ENCODE measurements at regions not wholly inside any gene's neighbourhood (a gene's known extent, or its start where the extent isn't known, plus 50 kb on each side); places are given as distances from the start of the nearest gene placed in this dataset.

DNA sequence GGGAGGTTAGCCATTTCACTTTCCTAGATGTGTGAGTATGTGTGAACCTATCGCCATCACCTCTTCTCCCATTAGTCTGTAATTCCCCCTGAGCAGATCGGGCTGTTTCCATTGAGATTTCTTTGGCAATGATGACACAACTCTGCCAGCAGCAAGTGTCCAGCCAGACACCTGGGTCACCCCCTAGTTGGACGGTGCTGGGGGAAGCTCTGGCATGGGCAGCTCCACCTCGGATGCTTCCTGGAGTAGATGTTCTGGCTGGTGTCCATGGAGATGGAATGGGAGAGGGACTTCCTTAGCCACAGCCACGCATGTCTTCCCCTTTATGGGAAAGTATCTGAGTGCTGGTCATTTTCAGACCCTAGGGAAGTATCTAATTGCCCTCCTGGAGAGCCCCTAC is 247.9 kb upstream of the RPL38 start:
- DNase-seq (ENCODE audit: low read depth), result no peak

DNA sequence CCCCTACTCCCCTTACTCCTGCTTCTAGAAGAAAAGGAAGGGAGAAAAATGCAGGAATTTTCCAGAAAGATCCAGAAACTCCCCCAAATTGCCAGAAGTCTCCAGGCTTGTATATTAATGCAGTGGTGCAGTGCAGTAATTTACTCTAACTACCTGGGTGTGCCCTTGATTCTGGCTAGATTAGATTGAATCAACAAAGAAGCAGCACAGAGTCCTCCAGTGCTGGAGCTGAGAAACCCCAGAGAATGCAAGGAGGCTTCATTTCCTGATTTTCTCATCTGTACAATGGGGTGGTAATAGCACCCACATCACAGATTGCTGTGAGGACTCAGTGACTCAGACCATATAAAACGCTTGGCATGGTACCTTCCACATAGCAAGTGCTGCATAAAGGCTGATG is 247.3 kb upstream of the RPL38 start:
- DNase-seq (ENCODE audit: low read depth), result no peak

DNA sequence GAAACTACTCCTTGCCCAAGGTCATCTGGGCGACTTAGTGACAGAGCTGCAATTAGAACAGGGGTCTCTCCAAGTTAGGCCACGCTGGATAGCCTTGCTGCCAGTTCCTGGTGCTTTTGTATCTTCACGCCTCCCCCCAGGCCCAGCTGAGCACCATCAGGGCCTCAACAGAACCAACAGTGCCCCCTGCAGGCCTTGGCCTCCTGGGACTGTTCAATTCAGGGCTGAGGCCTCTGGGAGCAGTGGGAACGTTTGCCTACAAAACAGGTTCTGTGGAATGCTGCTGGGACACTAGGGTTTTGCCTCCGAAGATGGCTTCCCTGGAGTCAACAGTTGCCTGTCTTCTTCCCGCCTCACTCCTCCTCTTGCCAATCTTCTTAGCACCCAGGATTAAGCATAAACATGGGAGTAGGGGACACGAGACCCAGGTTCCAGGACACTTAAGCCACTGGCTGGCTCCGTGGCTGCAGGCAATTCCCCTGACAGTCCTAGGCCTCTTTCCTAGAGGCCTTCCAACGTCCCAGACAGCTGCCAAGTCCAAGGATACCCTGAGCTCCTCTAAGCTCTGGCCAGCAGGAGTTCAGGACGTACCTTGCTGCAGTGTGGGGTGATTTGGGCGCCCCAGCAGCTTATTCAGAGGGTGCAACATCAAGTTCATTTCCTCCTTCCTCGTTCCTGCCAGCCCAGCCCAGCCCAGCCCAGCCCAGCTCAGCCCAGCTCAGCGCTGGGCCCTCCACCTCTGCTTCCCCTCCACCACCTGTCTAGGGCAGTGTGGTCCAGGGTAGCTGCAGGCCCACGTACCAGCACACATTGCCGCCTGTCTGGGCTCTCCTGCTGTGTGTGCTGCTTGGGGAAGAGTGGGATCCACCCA is 246.6 kb upstream of the RPL38 start:
- DNase-seq (ENCODE audit: low read depth), result peak; percentile 9

DNA sequence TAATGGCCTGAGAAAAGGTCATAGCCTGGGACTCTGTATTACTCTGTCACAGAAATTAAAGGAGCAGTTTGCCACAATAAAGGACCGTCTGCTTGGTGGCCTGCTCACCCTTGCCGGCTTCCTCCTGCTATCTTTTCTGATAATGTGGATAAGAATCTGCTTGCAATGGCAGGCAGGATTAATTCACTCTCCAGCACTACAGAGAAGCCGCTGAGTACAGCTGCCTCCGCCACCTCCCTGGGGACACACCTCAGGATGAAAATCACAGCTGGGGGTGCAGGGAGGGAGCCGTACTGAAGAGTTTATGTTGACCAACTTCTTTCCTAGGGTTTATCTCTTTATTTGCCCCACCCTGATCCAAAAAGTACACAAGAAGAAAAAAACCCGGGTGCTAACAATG is 245.9 kb upstream of the RPL38 start:
- no peak for DNase-seq (ENCODE audit: low read depth)

DNA sequence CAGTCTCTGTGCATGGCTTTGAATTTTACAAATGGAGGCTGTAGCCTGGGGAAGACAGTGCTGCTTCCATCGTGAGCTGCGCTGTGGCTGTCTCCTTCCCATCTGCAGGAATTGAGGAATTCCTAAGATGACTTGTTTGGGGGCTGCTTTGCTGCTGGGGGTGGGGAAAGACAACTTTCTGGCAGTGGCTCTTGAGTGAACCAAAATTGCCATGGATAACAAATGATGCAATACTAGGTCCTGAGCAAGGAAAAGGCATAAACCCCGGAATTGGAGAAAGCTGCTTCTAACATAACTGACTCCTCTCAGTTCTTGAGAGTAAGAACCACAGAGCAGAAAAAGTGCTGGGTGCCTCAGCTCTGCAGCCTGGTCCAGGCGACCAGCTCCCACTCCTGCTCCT is 245.0 kb upstream of the RPL38 start:
- no peak for DNase-seq (ENCODE audit: low read depth)

DNA sequence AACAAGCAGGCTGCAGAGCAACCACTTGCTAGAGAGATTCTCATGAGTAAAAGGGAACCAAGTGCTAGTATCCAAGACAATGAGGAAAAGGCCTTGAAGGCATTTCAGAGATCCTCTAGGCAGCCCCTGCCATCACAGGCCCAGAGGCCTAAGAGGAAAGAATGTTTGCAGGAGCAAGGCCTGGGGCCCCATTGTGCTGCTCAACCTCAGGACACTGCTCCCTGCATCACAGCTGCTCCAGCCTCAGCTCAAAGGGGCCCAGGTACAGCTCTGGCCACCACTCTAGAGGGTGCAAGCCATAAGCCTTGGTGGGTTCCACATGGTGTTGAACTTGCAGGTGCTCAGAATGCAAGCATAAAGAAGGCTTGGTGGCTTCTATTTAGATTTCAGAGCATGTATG is 243.0 kb upstream of the RPL38 start:
- DNase-seq (ENCODE audit: low read depth), result no peak

DNA sequence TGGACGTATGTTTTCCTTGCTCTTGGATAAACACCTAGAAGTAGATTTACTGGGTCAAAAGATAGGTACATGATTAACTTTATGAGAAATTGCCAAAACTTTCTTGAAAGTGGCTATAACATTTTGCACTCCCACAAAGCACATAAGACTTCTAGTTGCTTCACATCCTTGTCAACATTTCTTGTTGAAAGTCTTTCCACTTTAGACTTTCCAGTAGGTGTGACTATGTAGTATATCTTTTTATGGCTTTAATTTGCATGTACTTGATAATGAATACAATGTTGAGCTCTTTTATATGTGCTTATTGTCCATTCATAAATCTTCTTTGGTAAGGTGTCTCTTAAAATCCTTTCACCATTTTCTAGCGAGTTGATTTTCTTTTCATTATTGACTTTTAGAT is 241.2 kb upstream of the RPL38 start:
- DNase-seq (ENCODE audit: low read depth), result no peak

DNA sequence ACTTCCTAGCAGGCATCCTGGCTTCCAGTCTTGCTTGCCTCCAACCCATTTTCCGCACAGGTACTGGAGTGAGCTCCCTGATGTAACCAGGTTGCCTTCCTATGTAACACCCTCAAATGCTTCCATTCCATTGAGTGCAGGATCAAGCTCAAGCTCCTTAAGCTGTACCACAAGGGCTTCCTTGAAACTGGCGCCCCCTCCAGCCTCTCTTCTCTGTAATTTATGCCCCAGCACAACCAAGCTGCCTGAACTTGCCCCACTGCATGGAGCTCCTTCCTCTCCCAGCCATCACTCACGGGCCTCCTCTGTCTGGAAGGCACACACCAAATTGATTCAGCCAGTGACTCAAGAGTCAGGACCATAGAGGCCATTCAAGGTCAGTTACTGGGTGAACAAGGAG is 234.8 kb upstream of the RPL38 start:
- DNase-seq (ENCODE audit: low read depth), result no peak

DNA sequence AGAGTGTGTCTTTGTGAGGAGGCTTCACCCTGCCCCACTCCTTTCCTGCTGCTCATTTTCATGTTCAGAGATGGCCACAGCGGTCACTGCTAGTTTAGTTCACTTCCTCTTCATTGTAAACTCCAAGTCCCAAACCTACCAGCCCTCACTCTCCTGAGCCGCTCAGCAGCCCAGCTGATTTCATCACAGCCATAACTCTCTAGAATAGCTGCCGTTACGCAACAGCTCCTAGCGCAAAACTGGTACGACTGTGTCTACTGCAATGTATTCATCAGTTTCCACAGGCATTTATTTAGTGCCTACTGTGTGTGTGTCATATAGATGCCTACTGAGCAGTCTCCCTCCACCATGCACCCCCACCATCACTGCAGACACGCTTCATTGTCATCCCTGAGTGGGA is 233.5 kb upstream of the RPL38 start:
- DNase-seq (ENCODE audit: low read depth), result no peak

DNA sequence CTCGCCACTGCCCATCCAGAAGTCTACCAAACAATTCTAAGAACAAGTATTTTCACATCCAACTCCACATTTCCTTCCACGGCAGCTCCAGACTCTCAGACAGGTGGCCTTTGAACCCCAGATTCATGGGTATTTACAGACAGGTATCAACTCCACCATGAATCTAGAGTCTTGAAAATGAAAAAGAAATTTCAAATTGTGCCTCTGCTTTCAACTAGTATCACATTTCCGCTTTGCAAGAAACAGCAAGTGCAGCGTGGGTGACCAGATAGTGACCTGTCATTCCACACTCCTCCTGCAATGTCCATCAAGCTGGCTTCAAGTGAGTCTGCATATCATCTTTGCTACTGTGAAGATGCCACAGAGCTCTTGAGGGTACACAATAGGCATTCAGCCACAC is 232.4 kb upstream of the RPL38 start:
- no peak for DNase-seq (ENCODE audit: low read depth)

DNA sequence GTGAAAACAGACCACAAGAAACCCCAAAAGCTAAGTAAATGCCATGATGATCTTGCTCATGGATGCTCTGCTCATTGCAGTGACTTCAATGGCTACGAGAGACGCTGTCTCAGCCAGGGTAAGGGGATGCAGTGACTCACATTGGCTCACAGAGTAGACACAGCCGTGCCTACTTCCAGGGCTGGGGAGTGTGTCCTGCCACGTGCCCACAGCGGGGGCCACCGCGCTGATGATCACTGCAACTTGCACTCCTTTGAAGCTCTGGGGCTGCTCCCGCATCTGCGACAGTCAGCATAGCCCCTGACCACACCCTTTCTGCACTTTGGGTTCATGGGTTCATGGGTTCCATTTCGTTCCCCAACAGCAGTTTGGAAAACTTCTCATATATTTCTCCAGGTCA is 231.4 kb upstream of the RPL38 start:
- DNase-seq (ENCODE audit: low read depth), result no peak

DNA sequence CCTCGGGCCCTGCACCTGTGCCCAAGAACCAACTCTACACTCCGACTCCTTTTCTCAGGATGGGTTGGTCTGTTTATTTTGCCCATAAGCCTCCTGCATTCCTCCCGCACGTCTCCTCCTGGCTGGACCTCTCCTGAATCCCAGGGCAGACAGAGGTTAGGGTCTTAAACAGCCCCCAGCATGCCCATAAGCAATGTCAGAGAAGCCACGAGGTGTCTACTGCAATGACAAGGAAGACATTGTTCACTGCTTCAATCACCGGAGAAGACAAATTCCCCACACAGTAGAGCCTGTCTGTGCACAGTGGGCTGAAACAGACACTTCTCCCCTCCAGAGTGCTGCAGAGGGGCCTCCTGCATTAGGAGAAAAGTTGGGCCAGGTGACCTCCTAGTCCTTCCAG is 230.6 kb upstream of the RPL38 start:
- no peak for DNase-seq (ENCODE audit: low read depth)

DNA sequence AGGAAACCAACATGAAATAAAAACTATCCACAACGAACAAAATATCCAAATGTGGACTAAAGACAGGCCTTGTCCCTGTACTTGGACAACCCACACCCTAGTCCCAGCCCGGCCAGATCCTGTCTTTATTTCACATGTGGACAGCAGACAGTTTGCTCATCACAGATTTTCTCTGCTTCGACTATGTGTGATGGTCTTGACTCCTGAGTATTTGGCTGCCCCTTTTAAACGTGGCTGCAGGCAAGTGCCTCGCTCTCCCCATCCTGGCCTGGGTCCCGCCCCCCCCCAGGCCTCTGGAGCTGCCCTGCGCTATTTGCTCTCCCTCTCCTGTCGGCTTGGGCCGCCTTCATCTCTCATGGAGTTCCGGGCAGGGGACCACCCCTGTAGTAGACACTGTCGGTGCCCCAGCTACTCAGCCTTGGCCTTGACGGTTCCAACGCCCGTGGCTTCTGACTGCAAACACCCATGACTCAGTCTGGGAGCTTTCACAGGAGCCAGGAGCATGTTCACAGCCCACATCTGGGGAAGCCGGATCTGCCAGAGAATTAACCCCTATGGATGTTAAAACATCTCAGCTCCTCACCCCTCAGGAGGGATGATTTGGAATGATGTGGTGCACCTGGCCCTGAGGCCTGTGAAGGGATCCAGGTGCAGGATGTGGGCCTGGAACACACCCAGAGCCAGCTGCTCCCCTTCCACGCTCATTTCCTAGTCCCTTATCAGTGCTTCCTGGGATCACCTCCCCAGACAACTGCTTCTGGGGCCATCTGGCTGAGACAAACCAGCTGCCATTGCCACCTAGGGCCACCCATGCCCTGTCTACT is 229.7 kb upstream of the RPL38 start:
- DNase-seq (ENCODE audit: low read depth), result no peak

DNA sequence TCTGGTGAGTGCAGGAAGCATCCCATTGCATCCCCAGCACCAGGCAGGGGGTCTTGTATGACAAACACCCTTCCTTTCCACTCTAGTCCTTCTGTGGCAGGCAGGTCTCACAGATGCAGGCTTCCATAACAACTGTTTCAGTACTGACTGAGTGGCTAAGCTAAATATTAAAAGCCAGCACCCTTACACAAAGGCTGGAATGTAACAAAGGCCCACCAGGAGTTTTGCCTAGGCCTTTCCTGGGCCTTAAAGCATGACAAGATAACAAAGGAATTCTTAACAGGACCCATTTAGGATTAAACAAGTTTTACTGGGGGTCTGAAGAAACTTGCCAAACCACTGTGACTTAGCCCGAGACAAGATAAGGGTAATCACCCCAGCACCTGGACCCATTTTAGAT is 228.9 kb upstream of the RPL38 start:
- DNase-seq (ENCODE audit: low read depth), result no peak

DNA sequence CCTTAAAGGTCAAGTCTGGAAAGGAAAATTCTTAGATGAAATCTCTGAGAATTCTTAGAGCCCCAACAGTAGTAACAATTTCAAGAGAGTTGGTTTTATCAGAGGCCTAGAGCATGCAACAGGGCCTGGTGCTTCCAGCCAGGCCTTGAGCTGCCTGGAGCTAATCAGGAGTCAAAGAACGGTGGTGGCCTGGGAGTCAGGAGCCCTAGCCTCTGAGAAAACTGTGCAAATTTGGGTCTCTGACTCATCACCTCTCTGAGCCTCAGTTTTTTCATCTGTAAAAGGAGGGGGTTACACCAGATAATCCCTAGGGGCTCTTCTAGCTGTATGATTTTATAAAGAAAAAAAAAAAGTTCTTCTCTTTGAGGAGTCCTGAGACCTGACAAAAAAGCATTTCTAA is 227.3 kb upstream of the RPL38 start:
- no peak for DNase-seq (ENCODE audit: low read depth)

DNA sequence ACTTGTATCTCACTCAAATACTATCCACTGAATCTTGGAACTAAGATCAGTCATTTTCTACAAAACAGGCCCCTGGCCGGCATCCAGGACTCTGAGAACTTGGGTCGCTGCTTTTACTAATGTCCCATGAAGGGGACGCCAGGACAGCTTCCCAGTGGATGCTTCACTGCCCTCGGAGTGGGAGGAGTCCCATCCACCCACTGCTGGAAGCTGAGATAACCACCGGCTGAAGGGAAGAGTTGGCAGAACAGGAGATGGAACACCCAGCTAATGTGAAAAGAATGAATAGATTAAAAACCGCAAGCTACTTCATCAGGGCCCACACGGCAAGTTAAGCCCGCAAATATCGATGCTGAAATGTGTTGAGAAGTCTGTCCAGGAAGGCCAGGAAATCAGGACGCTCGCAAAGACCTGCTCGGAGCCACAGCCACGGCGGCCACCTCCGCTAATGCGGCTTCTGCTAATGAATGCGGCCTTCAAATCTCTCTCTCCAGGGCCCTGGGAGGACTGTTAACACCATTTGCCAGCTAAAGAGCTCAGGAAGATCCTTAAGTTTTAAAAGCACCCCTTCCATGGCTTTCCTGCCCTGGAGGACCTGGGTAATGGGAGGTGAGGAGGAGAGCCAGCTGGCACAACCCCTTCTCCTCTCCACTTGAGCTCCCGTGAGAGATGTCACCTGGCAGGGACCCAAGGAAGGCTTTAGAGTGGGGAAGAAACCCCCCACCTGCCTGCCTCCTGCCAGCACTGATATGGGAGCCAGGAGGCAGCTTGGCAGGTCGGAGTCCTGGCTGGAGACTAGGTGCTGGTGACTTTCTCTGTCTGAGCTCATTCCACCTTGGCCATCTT is 226.6 kb upstream of the RPL38 start:
- no peak for DNase-seq (ENCODE audit: low read depth)

DNA sequence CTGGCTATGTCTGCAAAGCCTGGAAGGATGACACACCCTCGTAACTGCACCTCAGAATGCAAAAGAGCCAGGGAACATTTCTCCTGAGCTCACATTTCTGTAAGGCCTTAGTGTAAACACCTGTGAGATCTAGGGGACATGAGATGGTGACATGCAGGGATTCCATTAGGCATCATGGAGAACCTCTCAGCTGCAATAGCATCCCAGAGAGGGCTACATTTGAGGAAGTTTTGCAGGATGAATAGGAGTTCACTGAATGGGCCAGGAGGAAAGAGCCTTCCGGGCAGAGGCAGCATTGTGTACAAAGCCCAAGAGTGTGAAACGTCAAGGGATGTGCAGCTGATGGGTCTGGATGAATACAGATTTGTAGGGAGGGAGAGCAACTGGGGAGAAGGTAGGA is 223.0 kb upstream of the RPL38 start:
- no peak for DNase-seq (ENCODE audit: low read depth)

DNA sequence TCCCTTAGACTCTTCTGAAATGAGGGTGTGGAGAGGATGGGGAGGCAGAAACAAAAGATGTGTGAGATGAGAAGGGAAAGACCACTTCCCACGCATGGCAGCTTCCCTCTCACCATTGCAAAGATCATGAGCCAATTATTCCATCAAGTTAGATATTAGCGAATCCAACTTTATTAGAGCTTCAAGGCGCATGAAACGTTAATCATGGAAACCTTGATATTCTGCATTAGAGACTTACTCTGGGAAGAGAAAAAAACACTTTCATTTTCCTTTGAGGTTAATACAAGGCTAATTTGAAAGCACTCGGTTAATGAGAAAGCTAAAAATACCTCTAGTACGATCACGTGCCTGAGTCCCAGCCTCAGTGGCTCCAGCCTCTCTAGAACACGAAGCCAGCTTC is 220.6 kb upstream of the RPL38 start:
- DNase-seq (ENCODE audit: low read depth), result no peak

DNA sequence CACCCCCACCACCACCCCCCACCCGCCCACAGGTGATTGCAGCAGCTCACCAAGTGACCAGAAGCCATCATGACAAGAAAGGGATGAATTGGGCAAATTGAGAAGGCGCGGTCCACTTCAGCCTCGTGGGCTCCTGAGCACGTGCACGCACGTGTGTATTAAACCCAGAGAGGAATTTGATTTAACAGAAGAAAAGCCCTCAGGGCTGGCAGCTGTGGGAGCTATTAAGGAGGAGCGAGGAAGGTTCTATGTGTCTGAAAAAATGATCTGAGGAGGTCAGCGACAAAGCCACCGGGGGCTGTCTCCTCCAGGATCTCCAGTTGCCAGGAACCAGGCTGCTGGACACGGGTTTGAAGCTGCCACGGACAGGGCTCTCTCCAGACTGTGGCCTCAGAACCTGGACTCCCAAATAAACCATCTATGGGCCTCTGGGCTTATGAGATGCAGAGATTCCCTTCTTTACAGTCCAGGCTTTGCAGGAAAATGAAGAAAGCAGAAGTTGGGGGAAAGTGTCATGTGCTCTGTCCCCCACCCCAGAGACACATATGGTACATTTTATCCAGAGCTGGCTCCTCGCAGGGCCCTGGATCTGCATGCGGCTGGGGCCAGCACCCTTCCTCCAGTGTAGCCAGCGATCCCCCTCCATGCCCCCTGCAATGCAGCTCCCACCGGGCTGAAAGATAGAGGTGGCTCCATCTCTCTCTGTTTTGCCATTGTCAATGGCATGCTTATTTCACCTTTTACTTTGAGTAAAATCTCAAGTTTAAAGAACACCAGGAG is 219.7 kb upstream of the RPL38 start:
- no peak for DNase-seq (ENCODE audit: low read depth)

DNA sequence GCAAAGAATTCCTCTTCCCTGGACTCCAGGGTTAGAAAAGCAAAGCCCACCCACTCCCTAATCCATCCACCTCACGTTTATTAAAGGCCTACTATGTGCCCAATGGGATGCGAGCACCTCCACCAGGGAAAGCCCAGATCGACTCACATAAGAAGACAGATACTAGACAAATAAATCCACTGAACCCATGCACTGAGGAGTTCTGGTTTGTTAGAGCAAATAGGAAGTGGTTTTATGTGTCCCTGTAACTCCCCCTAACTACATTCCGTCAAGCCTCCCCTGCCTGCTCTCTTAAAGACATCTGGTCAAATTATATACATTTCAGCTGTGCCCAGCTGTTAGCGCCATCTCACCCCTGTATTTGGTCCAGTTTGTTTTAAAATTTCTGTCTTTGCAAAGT is 218.5 kb upstream of the RPL38 start:
- no peak for DNase-seq (ENCODE audit: low read depth)

DNA sequence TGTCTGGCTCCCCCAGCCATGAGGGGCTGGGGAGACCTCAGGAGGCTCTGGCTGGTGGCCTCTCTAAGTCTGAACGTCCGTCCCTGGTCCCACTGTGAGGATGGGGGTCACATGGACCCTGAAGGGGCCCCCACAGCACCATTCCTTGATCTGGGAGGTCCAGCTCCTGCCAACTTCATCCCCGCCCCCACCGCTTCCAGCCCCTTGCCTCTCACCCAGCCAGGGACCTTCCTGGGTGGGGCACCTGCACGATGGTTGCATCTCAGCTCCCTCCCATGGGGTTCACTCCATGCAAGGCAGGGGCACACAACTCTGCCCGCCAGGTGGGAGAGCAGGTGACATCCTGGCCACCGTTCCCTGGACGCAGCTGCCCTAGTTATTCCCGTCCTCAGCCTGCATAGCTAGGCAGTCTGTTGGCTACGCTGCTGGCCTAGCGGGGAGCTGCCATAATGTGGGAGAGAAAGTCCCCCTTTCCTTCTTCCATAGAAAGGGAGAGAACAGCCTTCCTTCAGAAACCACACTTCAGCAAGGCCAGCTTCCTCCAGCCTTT is 217.9 kb upstream of the RPL38 start:
- no peak for DNase-seq (ENCODE audit: low read depth)

Data from activated T-cell treated with anti-CD3 and anti-CD28 coated beads for 24 hours (primary cell).